ENCODE measurements at regions not wholly inside any gene's neighbourhood (a gene's known extent, or its start where the extent isn't known, plus 50 kb on each side); places are given as distances from the start of the nearest gene placed in this dataset.

DNA sequence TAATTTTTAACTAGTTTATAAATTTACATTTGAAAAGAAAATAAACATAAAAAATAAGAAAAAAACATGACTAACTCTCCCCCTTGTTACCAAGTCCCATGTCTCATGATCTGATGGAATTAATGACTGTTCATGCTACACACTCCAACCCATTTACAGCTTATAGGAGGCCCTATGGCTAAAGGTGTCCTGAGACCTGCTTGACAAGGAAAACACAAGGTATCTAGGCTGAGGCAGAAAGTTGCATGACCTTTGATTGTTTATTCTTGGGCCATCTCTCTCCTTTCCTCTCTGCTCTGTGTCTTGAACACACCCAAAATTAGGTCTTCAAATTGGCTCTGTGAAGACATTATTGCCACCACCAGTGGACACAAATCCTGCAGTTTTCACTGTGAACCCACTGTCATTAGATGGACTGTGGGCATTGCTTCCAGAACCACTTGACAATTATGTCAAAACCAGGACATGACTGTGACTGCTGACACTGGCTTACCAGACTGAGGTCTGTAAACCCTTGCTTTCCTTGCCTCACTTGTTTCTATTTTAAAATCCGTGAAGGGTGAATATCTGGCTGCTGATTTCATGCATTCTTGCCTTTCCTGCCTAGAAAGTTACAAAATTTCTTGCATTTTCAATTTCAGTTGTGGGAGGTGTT, 386.5 kb upstream of the SPRY2 start:
- no CpG with 5 or more reads among the region's 1 CpG for WGBS (ENCODE audit: insufficient coverage, low lambda C conversion rate)
- no peak for DNase-seq
- Histone ChIP-seq H3K27ac (ENCODE audit: low read length) (no peak overlapping the region), H3K27me3 (ENCODE audit: control insufficient read depth, insufficient read depth, low read length) (no peaks in the 10 kb centered on the region), H3K36me3 (ENCODE audit: control insufficient read depth, insufficient read depth, low read length) (no peaks in the 10 kb centered on the region), H3K4me3 (ENCODE audit: low read length) (no peak overlapping the region), H3K4me1 (ENCODE audit: control insufficient read depth, insufficient read depth, low read length) (no peaks in the 10 kb centered on the region), H3K9me3 (ENCODE audit: control insufficient read depth, low read depth, low read length) (no peaks in the 10 kb centered on the region)

DNA sequence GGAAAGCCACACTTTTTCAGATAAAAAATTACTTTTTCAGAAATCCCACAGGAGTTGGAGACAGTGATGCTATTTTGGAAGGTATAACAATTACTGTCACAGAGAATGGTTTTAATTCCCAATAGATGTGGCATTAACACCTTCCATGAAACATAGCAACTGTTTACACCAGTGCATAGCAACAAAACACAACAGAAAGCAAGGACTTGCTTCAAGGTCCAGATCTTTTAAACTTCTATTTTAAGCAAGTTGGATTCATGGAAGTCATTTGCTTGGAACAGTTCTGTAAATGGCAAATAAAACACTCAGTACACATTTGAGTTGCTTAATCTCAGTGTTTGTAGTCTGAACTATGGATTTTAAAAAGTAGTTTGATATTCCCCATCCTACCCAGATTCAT, 385.9 kb upstream of the SPRY2 start:
- H3K27ac ChIP-seq (ENCODE audit: low read length): no peak overlapping the region

DNA sequence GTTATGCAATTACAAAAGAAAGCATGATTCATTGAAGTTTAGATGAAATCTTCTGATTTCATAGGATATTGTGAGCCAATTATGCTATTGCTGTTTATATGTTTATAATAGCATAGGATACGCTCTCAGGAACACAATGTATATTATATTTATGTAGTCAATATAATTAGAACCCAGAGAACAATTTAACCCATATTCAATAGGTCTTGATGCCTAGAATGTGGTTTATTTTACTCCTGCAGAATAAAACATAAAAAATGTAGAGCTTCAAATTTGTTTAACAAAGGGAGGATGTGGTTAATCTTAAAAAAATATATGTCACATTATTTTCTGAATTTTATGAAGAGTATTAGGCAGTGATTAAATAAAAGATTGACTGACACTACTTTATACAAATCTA, 380.8 kb upstream of the SPRY2 start:
- no peaks in the 10 kb centered on the region for H3K4me1 ChIP-seq (ENCODE audit: control insufficient read depth, insufficient read depth, low read length)
- no peak overlapping the region for H3K27ac ChIP-seq (ENCODE audit: low read length)
- no peaks in the 10 kb centered on the region for H3K9me3 ChIP-seq (ENCODE audit: control insufficient read depth, low read depth, low read length)
- no peak for DNase-seq
- no peaks in the 10 kb centered on the region for H3K36me3 ChIP-seq (ENCODE audit: control insufficient read depth, insufficient read depth, low read length)
- H3K4me3 ChIP-seq (ENCODE audit: low read length): no peak overlapping the region
- no peaks in the 10 kb centered on the region for H3K27me3 ChIP-seq (ENCODE audit: control insufficient read depth, insufficient read depth, low read length)
- WGBS (ENCODE audit: insufficient coverage, low lambda C conversion rate): 100% methylated on average over 1 of the region's 1 CpG

More for the DNA sequence above, 385.9 kb upstream of the SPRY2 start:
- Histone ChIP-seq H3K27me3 (ENCODE audit: control insufficient read depth, insufficient read depth, low read length) (no peaks in the 10 kb centered on the region), H3K36me3 (ENCODE audit: control insufficient read depth, insufficient read depth, low read length) (no peaks in the 10 kb centered on the region), H3K4me3 (ENCODE audit: low read length) (no peak overlapping the region), H3K4me1 (ENCODE audit: control insufficient read depth, insufficient read depth, low read length) (no peaks in the 10 kb centered on the region), H3K9me3 (ENCODE audit: control insufficient read depth, low read depth, low read length) (no peaks in the 10 kb centered on the region)
- no peak for DNase-seq

DNA sequence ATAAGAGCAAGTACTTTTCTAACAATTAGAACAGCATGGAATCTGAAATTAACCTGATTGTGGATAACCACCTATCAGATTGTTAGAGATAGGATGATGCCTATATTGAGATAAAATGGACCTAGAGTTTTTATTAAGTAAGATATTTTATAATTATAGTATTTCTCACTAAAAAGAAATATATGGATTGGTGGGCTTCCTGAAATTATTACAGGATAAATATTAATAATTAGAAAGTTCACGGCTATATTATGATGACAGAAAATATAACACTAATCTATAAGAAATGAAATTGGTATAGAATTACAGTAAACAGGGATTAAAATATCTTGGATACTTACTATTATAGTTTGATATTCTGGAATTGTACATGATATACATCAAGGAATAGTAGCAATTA, 378.0 kb upstream of the SPRY2 start:
- H3K27me3 ChIP-seq (ENCODE audit: control insufficient read depth, insufficient read depth, low read length): no peaks in the 10 kb centered on the region
- H3K4me1 ChIP-seq (ENCODE audit: control insufficient read depth, insufficient read depth, low read length): no peaks in the 10 kb centered on the region
- WGBS (ENCODE audit: insufficient coverage, low lambda C conversion rate): 86% methylated on average over 1 of the region's 1 CpG
- no peaks in the 10 kb centered on the region for H3K9me3 ChIP-seq (ENCODE audit: control insufficient read depth, low read depth, low read length)
- H3K4me3 ChIP-seq (ENCODE audit: low read length): no peak overlapping the region
- H3K27ac ChIP-seq (ENCODE audit: low read length): no peak overlapping the region
- H3K36me3 ChIP-seq (ENCODE audit: control insufficient read depth, insufficient read depth, low read length): no peaks in the 10 kb centered on the region
- no peak for DNase-seq

DNA sequence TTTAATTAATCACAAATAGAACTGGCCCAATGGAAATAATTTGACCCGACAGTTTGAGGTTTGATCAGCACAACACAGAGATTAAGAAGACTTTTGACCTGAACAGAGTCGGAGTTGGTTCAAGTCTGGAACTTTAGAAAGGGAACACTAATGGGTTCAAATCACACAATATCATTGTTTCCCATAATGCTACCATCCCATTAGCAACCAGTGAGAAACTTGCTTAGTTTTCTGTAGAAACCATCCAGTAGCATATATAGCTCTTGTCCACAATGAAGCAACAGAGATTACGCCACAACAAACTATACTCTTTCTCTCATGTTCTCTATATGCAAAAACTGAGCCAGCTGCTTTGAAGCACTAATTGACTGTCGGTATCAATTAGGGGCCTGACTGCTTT, 376.9 kb upstream of the SPRY2 start:
- Histone ChIP-seq H3K4me1 (ENCODE audit: control insufficient read depth, insufficient read depth, low read length) (no peaks in the 10 kb centered on the region), H3K27me3 (ENCODE audit: control insufficient read depth, insufficient read depth, low read length) (no peaks in the 10 kb centered on the region), H3K4me3 (ENCODE audit: low read length) (no peak overlapping the region), H3K36me3 (ENCODE audit: control insufficient read depth, insufficient read depth, low read length) (no peaks in the 10 kb centered on the region), H3K27ac (ENCODE audit: low read length) (no peak overlapping the region), H3K9me3 (ENCODE audit: control insufficient read depth, low read depth, low read length) (no peaks in the 10 kb centered on the region)
- WGBS (ENCODE audit: insufficient coverage, low lambda C conversion rate): 100% methylated on average over 1 of the region's 4 CpGs
- DNase-seq: no peak

DNA sequence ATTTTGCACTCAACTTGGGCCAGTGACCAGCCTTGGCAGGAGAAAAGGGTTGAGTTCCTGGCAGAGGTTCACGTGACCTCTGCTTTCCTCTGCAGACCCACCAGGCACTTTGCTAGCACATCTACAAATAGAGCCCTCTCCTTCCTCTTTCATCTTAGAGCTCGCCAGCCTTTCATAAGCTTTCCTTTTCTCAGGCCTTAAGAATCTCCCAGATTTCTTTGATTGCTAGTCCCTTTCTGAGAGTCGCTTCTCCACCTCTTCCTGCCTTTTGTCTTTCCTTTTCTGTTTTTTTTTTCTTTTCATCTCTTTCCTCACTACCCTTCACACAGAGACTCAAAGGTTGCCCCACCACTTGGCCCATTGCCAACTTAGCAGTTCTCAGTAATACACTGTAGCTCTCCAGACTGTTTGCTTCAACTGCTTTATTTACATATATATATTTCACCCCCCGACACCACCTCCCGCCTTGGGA, 375.7 kb upstream of the SPRY2 start:
- Histone ChIP-seq H3K4me3 (ENCODE audit: low read length) (no peak overlapping the region), H3K9me3 (ENCODE audit: control insufficient read depth, low read depth, low read length) (no peaks in the 10 kb centered on the region), H3K27ac (ENCODE audit: low read length) (no peak overlapping the region), H3K36me3 (ENCODE audit: control insufficient read depth, insufficient read depth, low read length) (no peaks in the 10 kb centered on the region), H3K27me3 (ENCODE audit: control insufficient read depth, insufficient read depth, low read length) (no peaks in the 10 kb centered on the region), H3K4me1 (ENCODE audit: control insufficient read depth, insufficient read depth, low read length) (no peaks in the 10 kb centered on the region)
- 0% methylated on average over 1 of the region's 5 CpGs for WGBS (ENCODE audit: insufficient coverage, low lambda C conversion rate)
- peak; percentile 19 to 75 for DNase-seq

DNA sequence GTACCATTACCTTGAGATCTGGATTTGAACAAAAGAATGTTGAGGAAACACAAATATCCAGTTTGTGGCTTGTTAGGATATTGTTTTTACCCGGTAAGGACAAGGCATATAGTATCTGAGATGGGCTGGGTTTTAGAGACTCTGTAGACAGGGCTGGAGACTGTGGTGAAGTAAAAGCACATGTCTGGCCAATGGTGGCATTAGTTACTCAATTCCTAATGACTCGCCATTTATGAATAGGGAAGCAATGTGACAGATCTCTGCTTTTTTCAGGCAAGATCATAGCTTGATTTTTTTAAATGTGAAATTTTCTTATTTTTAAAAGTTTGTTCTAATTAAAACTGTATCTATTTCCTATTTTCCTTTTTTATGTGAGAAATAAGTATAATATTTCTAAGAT, 371.1 kb upstream of the SPRY2 start:
- H3K9me3 ChIP-seq (ENCODE audit: control insufficient read depth, low read depth, low read length): peaks cover 7% of the 10 kb centered on the region
- H3K27me3 ChIP-seq (ENCODE audit: control insufficient read depth, insufficient read depth, low read length): no peaks in the 10 kb centered on the region
- WGBS (ENCODE audit: insufficient coverage, low lambda C conversion rate): 100% methylated on average over 1 of the region's 2 CpGs
- H3K36me3 ChIP-seq (ENCODE audit: control insufficient read depth, insufficient read depth, low read length): no peaks in the 10 kb centered on the region
- no peaks in the 10 kb centered on the region for H3K4me1 ChIP-seq (ENCODE audit: control insufficient read depth, insufficient read depth, low read length)
- no peak for DNase-seq
- H3K27ac ChIP-seq (ENCODE audit: low read length): no peak overlapping the region
- no peak overlapping the region for H3K4me3 ChIP-seq (ENCODE audit: low read length)

DNA sequence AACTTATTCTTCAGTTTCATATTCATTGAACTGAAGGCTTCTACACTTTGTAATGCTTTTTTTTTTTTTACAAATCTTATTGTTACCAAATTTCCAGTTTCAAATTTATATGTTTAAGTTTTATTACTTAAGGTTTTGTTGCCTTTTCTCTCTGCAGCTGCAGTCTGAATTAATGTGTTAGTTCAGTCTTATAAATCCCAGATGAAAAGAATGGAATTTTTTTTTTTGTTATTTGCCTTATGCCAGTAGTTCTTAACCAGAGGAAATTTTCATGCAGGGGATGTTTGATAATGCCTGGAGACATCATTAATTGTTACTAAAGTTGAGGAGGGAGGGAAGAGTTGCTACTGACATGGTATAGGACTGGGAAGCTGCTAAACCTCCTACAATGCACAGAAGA, 367.9 kb upstream of the SPRY2 start:
- Histone ChIP-seq H3K36me3 (ENCODE audit: control insufficient read depth, insufficient read depth, low read length) (no peaks in the 10 kb centered on the region), H3K27ac (ENCODE audit: low read length) (no peak overlapping the region), H3K4me3 (ENCODE audit: low read length) (no peak overlapping the region), H3K27me3 (ENCODE audit: control insufficient read depth, insufficient read depth, low read length) (no peaks in the 10 kb centered on the region), H3K9me3 (ENCODE audit: control insufficient read depth, low read depth, low read length) (peaks cover 29% of the 10 kb centered on the region), H3K4me1 (ENCODE audit: control insufficient read depth, insufficient read depth, low read length) (no peaks in the 10 kb centered on the region)
- no peak for DNase-seq

DNA sequence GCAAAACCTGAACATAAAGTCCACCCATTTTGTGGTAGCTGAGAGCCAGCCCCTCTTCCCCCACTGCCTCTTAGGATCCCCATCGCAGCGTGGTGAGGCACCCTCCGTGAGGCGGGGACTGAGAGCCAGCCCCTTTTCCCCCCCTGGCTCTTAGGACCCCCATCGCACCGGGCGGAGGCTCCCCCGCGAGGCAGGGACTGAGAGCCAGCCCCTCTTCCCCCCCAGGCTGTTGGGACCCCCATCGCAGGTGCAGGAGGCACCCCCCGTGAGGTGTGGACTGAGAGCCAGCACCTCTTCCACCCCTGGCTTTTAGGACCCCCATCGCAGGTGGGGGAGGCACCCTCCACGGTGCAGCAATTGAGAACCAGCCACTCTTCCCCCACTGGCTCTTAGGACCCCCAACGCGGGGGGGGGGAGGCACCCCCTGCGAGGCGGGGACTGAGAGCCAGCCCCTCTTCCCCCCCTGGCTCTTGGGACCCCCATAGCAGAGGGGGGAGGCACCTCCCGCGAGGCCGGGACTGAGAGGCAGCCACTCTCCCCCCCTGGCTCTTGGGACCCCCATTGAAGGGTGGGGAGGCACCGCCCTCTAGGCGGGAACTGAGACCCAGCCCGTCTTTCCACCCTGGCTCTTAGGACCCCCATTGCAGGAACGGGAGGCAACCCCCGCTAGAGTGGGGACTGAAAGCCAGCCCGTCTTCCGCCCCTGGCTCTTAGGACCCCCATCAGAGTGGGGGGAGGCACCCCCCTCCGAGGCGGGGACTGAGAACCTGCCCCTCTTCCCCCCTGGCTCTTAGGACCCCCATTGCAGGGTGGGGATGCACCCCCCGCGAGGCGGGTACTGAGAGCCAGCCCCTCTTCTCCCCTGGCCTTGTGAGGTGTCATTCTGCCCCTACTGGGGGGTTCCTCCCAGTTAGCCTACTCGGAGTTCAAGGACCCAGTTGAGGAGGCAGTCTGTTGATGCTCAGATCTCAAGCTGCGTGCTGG, 366.4 kb upstream of the SPRY2 start:
- no peaks in the 10 kb centered on the region for H3K27me3 ChIP-seq (ENCODE audit: control insufficient read depth, insufficient read depth, low read length)
- WGBS (ENCODE audit: insufficient coverage, low lambda C conversion rate): no CpG with 5 or more reads among the region's 34 CpGs
- no peak overlapping the region for H3K4me3 ChIP-seq (ENCODE audit: low read length)
- H3K27ac ChIP-seq (ENCODE audit: low read length): no peak overlapping the region
- H3K36me3 ChIP-seq (ENCODE audit: control insufficient read depth, insufficient read depth, low read length): no peaks in the 10 kb centered on the region
- peaks cover 29% of the 10 kb centered on the region for H3K9me3 ChIP-seq (ENCODE audit: control insufficient read depth, low read depth, low read length)
- DNase-seq: no peak
- no peaks in the 10 kb centered on the region for H3K4me1 ChIP-seq (ENCODE audit: control insufficient read depth, insufficient read depth, low read length)

DNA sequence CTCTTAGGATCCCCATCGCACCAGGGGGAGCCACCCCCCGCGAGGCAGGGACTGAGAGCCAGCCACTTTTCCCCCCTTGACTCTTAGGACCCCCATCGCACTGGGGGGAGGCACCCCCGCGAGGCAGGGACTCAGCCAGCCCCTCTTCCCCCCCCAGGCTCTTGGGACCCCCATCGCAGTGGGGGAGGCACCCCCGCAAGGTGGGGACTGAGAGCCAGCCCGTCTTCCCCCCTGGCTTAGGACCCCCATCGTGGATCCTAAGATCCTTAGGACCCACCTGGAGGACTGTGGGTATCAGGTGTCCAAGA, 365.2 kb upstream of the SPRY2 start:
- WGBS (ENCODE audit: insufficient coverage, low lambda C conversion rate): no CpG with 5 or more reads among the region's 10 CpGs
- no peak for DNase-seq
- peaks cover 29% of the 10 kb centered on the region for H3K9me3 ChIP-seq (ENCODE audit: control insufficient read depth, low read depth, low read length)
- H3K27ac ChIP-seq (ENCODE audit: low read length): no peak overlapping the region
- no peak overlapping the region for H3K4me3 ChIP-seq (ENCODE audit: low read length)
- H3K4me1 ChIP-seq (ENCODE audit: control insufficient read depth, insufficient read depth, low read length): no peaks in the 10 kb centered on the region
- H3K36me3 ChIP-seq (ENCODE audit: control insufficient read depth, insufficient read depth, low read length): no peaks in the 10 kb centered on the region
- H3K27me3 ChIP-seq (ENCODE audit: control insufficient read depth, insufficient read depth, low read length): no peaks in the 10 kb centered on the region
